K562 (cell line): ENCODE measurements at regions not wholly inside any gene's neighbourhood (a gene's known extent, or its start where the extent isn't known, plus 50 kb on each side); places are given as distances from the start of the nearest gene placed in this dataset.
A peak's percentile ranks its signal among the peaks of the same experiment; 100 is the strongest.
"Not testable (repeated sequence)": the region's sequence is repeated elsewhere in the genome, so short reads cannot be mapped to it uniquely, and the experiment has no call there.

Experiments used
- ATAC-seq: fragments of 200-7000 bp; cut with Tn5 transposase; 3 replicates; pipeline ENCODE4 v1.9.1; 2020; ENCODE audit warnings: moderate library complexity
- BruUV-seq: library from RNA; stranded (reverse); fragments of 400-500 nt; replicated peaks from 2 replicates; lab custom pipeline; 2021; lab: Mats Ljungman, UMichigan
- CTCF ChIA-PET: fragments of 300-600 bp; formaldehyde crosslinking; extraction: SDS; loops from one replicate; lab custom pipeline; 2021; ENCODE audit warnings: low intra/inter-chr PET ratio; lab: Yijun Ruan, JAX
- POLR2A ChIA-PET: fragments of 300-600, 350-650 bp; sonication (Branson Sonifier 250); formaldehyde crosslinking; extraction: SDS; loops from one replicate; lab custom pipeline; 2021; ENCODE audit warnings: antibody characterized with exemption, inconsistent platforms; lab: Yijun Ruan, JAX
- DNase-seq, 4 experiments: peaks; one replicate each; pipeline versions ENCODE4 v3.0.0 to v3.0.0-alpha.2; 2011 to 2018; ENCODE audit warnings: low spot score in 3 of 4, mixed read lengths in 3 of 4; ENCODE audit errors: extremely low read depth in 1 of 4
- FAIRE-seq: peaks from 2 replicates; lab custom pipeline; 2011; peaks lifted over from hg19 to GRCh38; lab: Jason Lieb, UNC
- H2AFZ ChIP-seq: 2 replicates; pipeline ENCODE4 v1.6.0; 2011; ENCODE audit warnings: low read depth, low read length, control low read depth, inconsistent platforms
- H3K27ac ChIP-seq: fragments of 200-600 bp; 3 replicates; pipeline ENCODE4 v1.8.0; 2011; ENCODE audit warnings: low read depth, mild to moderate bottlenecking, control low read depth, inconsistent platforms, low read length, moderate library complexity, mixed read lengths; ENCODE audit errors: extremely low read depth
- H3K27me3 ChIP-seq, 2 experiments: fragments of 300-600 bp in 1 of 2; 2 replicates in 1 of 2; 3 replicates in 1 of 2; pipeline versions ENCODE4 v1.6.0 to v1.8.0; 2011; ENCODE audit warnings: inconsistent platforms in 2 of 2, low read length in 2 of 2, mild to moderate bottlenecking in 1 of 2, mixed read lengths in 1 of 2, moderate library complexity in 1 of 2; ENCODE audit not compliant: control insufficient read depth in 2 of 2, insufficient read depth in 2 of 2
- H3K36me3 ChIP-seq: fragments of 300-600 bp; 3 replicates; pipeline ENCODE4 v1.8.0; 2011; ENCODE audit warnings: mild to moderate bottlenecking, low read length, inconsistent platforms; ENCODE audit not compliant: control insufficient read depth, insufficient read depth
- H3K4me1 ChIP-seq, 2 experiments: fragments of 200-600 bp in 1 of 2; replicated peaks in 1 of 2; 2 replicates in 1 of 2; 3 replicates in 1 of 2; pipeline versions ENCODE4 v1.5.1 to v1.8.0; 2011; ENCODE audit warnings: inconsistent platforms in 2 of 2, low read length in 2 of 2, mild to moderate bottlenecking in 1 of 2, mixed read lengths in 1 of 2, moderate library complexity in 1 of 2; ENCODE audit not compliant: control insufficient read depth in 2 of 2, insufficient read depth in 2 of 2
- H3K4me2 ChIP-seq: 2 replicates; pipeline ENCODE4 v1.6.1; 2011; ENCODE audit warnings: low read length, control low read depth, inconsistent platforms, mixed read lengths; ENCODE audit not compliant: insufficient read depth
- H3K4me3 ChIP-seq: fragments of 200-600 bp; sonication (generic), shearing (Covaris generic); 2 replicates; pipeline ENCODE4 v1.5.1; 2016; ENCODE audit warnings: control low read depth, inconsistent platforms
- H3K79me2 ChIP-seq: fragments of 200-600 bp; 3 replicates; pipeline ENCODE4 v1.8.0; 2011; ENCODE audit warnings: low read length, inconsistent platforms; ENCODE audit not compliant: control insufficient read depth, insufficient read depth
- H3K9ac ChIP-seq, 2 experiments: 2 replicates each; pipeline versions ENCODE4 v1.6.0 to v1.6.1; 2011; ENCODE audit warnings: low read depth in 2 of 2, low read length in 2 of 2, control low read depth in 1 of 2, inconsistent platforms in 1 of 2, mild to moderate bottlenecking in 1 of 2, mixed read lengths in 1 of 2; ENCODE audit not compliant: insufficient read depth in 1 of 2
- H3K9me1 ChIP-seq: one replicate; pipeline ENCODE4 v1.6.0; 2011; ENCODE audit warnings: inconsistent platforms, mild to moderate bottlenecking, low read length, moderate library complexity; ENCODE audit not compliant: control insufficient read depth, insufficient read depth
- H3K9me3 ChIP-seq: replicated peaks from 2 replicates; pipeline ENCODE4 v1.5.1; 2011; ENCODE audit warnings: low read depth, low read length, inconsistent platforms; ENCODE audit not compliant: control insufficient read depth, insufficient read depth
- H4K20me1 ChIP-seq: replicated peaks from 2 replicates; pipeline ENCODE4 v1.6.1; 2011; ENCODE audit warnings: low read length, inconsistent platforms, mixed read lengths; ENCODE audit not compliant: control insufficient read depth, insufficient read depth
- CREM ChIP-seq: IDR thresholded peaks from 2 replicates; pipeline ENCODE4 v1.6.1; 2014; ENCODE audit warnings: antibody characterized with exemption, low read depth
- ELF1 ChIP-seq: fragments of 200-800 bp; sonication (Bioruptor generic); IDR thresholded peaks from 2 replicates; pipeline ENCODE4 v1.6.1; 2016; ENCODE audit warnings: missing genetic modification characterization, missing compliant biosample characterization
- ETV1 ChIP-seq: fragments of 450-650 bp; conservative IDR thresholded peaks from 2 replicates; pipeline ENCODE4 v1.6.1; 2016; ENCODE audit warnings: missing genetic modification characterization, control low read depth, low read depth, missing compliant biosample characterization
- ETV6 ChIP-seq, 3 experiments: fragments of 150-350 bp in 1 of 3; sonication (generic) in 1 of 3; formaldehyde crosslinking in 1 of 3; IDR thresholded peaks; 2 replicates each; pipeline versions ENCODE4 v1.6.1 to v1.8.0; 2014 to 2022; ENCODE audit warnings: borderline replicate concordance in 2 of 3, low read depth in 2 of 3, antibody characterized with exemption in 1 of 3, low read length in 1 of 3, mild to moderate bottlenecking in 1 of 3, missing genetic modification reagents in 1 of 3
- GABPB1 ChIP-seq: sonication (generic); formaldehyde crosslinking; IDR thresholded peaks from 2 replicates; pipeline ENCODE4 v1.8.0; 2022; ENCODE audit warnings: mild to moderate bottlenecking, missing genetic modification reagents
- JUND ChIP-seq, 2 experiments: IDR thresholded peaks; 2 replicates in 1 of 2; 3 replicates in 1 of 2; pipeline ENCODE4 v1.6.1; 2011; ENCODE audit warnings: borderline replicate concordance in 2 of 2, low read depth in 2 of 2, low read length in 2 of 2, improper control_type of control experiment in 1 of 2, missing biosample characterization in 1 of 2, missing genetic modification characterization in 1 of 2, missing genetic modification reagents in 1 of 2
- MTA2 ChIP-seq: fragments of 450-650 bp; IDR thresholded peaks from 2 replicates; pipeline ENCODE4 v1.6.1; 2016; ENCODE audit warnings: low read depth
- NCOA1 ChIP-seq: fragments of 450-650 bp; IDR thresholded peaks from 2 replicates; pipeline ENCODE4 v1.6.1; 2016; ENCODE audit warnings: low read depth
- SPI1 ChIP-seq: IDR thresholded peaks from 2 replicates; pipeline ENCODE4 v1.6.1; 2011; ENCODE audit warnings: low read depth, low read length, control low read depth, borderline replicate concordance
- THAP7 ChIP-seq: fragments of 250-450 bp; sonication (Bioruptor Pico); IDR thresholded peaks from 2 replicates; pipeline ENCODE4 v1.5.0; 2021
- WGBS: fragments of 100-300 bp; shearing (Covaris generic); methylation state at CpG from one replicate; pipeline ENCODE4 v1.1.6; 2016; ENCODE audit warnings: low coverage, mixed read lengths; ENCODE audit not compliant: insufficient coverage; ENCODE audit errors: missing lambda C conversion rate; 5-methylcytosine and 5-hydroxymethylcytosine counted together
- in situ Hi-C: fragments of 300-500 bp; cut with MboI; formaldehyde crosslinking; loops from 4 replicates; pipeline ENCODE4 v1.15.0; 2018; ENCODE audit warnings: inconsistent platforms, mixed read lengths
- intact Hi-C: fragments of 100-400 bp; cut with micrococcal nuclease; formaldehyde crosslinking; loops from 2 replicates; pipeline ENCODE4 v1.14.2; 2022

GRCh38 chrX:2630008-2630934 is 60.8 kb upstream of the CD99 start:
- H3K27me3 ChIP-seq; H3K4me1 ChIP-seq; intact Hi-C loops; CTCF ChIA-PET; ATAC-seq; in situ Hi-C loops; POLR2A ChIA-PET; H3K4me3 ChIP-seq; H3K9me1 ChIP-seq; H4K20me1 ChIP-seq; BruUV-seq; H3K79me2 ChIP-seq; TF ChIP-seq JUND (tag; IDR thresholded peaks at IDR 0.05; ENCODE audit: borderline replicate concordance, low read depth, low read length): not testable (repeated sequence)
- H2AFZ ChIP-seq = peak overlapping the region; percentile 84
- H3K36me3 ChIP-seq = peaks cover 13% of the 10 kb centered on the region; the same call in 2 of the 3 replicates
- peak overlapping the region in 1 of 2 experiments; percentile 24; a peak in 1 of 4 replicates for H3K9ac ChIP-seq
- DNase-seq (peak in 2 of 4 experiments; percentile 14 to 74), FAIRE-seq (peak; percentile 59)
- peaks cover 36% of the 10 kb centered on the region for H3K9me3 ChIP-seq
- WGBS = 0% methylated on average over 5 of the region's 5 CpGs
- H3K27ac ChIP-seq = peak overlapping the region; percentile 93
- H3K4me2 ChIP-seq = peak overlapping the region; percentile 67
- peak; percentile 50; the same call in 1 of the 2 replicates for TF ChIP-seq ETV1 (tag)
- TF ChIP-seq JUND (IDR thresholded peaks at IDR 0.05; ENCODE audit: borderline replicate concordance, low read depth, low read length) = 0 out of 2 replicates have a peak, but pooled peaks have one; percentile 2
- TF ChIP-seq ETV6 (IDR thresholded peaks at IDR 0.05; ENCODE audit: borderline replicate concordance in 1 of 2, low read depth in 2 of 2, low read length in 1 of 2) = peak; percentile 82 to 88
- TF ChIP-seq ETV6 (CRISPR knock-in tag; IDR thresholded peaks at IDR 0.05; ENCODE audit: borderline replicate concordance) = peak; percentile 99
- TF ChIP-seq THAP7 (CRISPR knock-in tag) = peak; percentile 98
- TF ChIP-seq NCOA1 = peak; percentile 71
- peak; percentile 71 for TF ChIP-seq MTA2
- TF ChIP-seq ELF1 (tag) = peak; percentile 87
- peak; percentile 73 for TF ChIP-seq CREM
- 0 out of 2 replicates have a peak, but pooled peaks have one; percentile 23 for TF ChIP-seq SPI1
- TF ChIP-seq GABPB1 (CRISPR knock-in tag) = peak; percentile 85; the same call in 1 of the 2 replicates
